HG03521 (cell line): ENCODE measurements at regions not wholly inside any gene's neighbourhood (a gene's known extent, or its start where the extent isn't known, plus 50 kb on each side); places are given as distances from the start of the nearest gene placed in this dataset.

Experiments used
- ATAC-seq: cut with Tn5 transposase; IDR thresholded peaks from one replicate; pipeline ENCODE4 v1.9.1; 2021; ENCODE audit warnings: mild to moderate bottlenecking, moderate library complexity; ENCODE audit not compliant: unreplicated experiment

GRCh38 chr1:48057249-48057648 is 60.1 kb upstream of the TRABD2B start:
- no peak for ATAC-seq

DNA sequence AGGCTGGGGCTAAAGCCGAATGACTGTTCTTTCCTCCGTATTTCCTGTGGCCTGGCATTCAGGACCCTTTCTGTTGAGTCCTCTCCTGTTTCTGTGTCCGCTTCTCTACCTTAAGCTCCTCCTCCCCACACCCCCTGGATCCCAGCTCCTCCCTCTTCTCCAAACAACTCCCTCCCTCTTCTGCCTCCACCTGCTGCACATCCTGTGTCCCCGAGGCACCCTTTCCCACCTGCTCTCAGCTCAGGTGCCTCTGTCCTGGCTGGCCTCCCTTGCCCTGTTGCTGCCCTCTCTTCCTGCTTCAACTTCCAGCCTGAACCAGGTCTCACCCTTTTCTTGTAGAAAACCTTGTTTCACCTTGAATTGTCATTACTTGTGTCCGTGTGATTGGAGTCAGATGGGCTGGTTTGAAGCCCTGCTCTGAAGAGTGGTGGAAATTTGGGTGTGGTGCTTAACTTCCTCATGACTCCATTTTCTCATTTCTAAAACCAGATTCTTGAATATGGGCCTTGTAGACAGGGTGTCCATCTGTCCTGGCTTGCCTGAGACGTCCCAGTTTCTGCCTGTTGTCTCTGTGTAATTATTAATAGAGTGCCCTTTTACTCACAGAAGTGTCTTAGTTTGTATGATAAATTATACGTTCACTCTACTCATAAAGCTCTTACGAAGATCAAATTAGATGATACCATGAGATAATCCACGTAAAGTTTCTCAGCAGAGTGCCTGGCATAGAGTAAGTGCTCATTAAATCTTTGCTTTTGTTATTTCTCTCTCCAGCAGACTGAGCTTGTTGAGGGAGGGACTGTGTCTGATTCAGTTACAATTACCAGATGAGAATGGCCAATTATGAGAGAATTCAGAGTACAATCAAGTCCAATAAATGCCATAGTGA is 58.9 kb upstream of the TRABD2B start:
- no peak for ATAC-seq

- ATAC-seq, result no peak
Observed at GRCh38 chr1:48054232-48054631, 57.0 kb upstream of the TRABD2B start.

- ATAC-seq, result no peak
Observed at GRCh38 chr1:48052923-48053291, 55.7 kb upstream of the TRABD2B start.

DNA sequence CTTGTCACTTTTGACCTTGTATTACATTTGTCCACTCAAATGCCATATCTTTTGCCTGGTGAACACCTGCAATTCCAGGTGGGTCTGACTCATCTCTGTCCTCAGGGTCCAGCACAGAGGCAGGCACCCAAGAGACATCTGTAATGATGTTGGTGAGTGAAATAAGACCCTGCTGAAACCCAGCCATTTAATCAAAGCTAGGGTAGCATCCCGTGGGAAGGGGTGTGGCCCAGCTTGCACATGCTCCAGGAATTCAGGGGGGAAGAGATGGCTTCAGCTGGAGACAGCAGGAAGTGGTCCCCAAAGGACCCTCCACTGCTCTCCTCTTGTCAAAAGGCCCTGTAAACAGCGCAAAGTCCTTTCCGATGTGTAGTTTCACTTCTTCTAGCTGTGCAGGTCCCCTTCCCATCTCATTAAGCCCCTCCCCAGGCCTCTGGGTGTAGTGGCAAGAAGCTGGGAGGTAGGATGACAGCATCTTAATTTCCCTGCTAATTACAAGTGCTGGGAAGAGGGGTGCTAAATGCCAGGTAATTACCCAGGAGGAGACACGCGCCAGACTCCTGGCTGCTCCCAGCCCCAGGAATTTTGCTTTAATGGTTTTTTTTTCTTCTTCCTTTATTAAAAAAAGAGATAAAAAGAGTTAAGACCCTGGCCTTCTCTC is 54.4 kb upstream of the TRABD2B start:
- no peak for ATAC-seq

GRCh38 chr1:48049823-48050535 is 52.8 kb upstream of the TRABD2B start:
- no peak for ATAC-seq

- ATAC-seq, result no peak
Observed at GRCh38 chr1:48048980-48049379, 51.8 kb upstream of the TRABD2B start.

GRCh38 chr1:48048064-48048463 is 50.9 kb upstream of the TRABD2B start:
- no peak for ATAC-seq

DNA sequence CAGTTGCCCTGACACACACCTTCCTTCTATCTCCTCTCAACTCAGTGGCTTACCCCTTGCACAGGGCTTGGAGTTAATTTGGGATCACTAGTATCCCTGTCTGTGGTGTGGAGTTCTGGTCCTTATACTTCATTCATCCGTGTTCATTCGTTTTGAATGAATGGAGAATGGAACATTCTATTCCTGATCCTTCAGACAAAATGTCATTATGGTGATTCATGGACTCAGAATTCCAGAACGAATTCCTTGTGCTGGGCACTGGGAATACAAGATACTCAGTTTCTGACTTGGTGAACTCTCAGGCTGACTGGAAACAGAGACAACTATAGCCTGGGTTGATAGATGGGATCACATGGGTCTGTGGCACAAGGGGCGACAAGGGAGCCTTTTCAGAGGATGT is 49.9 kb upstream of the TRABD2B start:
- ATAC-seq, result no peak
